ENCODE measurements at regions not wholly inside any gene's neighbourhood (a gene's known extent, or its start where the extent isn't known, plus 50 kb on each side); places are given as distances from the start of the nearest gene placed in this dataset.

DNA sequence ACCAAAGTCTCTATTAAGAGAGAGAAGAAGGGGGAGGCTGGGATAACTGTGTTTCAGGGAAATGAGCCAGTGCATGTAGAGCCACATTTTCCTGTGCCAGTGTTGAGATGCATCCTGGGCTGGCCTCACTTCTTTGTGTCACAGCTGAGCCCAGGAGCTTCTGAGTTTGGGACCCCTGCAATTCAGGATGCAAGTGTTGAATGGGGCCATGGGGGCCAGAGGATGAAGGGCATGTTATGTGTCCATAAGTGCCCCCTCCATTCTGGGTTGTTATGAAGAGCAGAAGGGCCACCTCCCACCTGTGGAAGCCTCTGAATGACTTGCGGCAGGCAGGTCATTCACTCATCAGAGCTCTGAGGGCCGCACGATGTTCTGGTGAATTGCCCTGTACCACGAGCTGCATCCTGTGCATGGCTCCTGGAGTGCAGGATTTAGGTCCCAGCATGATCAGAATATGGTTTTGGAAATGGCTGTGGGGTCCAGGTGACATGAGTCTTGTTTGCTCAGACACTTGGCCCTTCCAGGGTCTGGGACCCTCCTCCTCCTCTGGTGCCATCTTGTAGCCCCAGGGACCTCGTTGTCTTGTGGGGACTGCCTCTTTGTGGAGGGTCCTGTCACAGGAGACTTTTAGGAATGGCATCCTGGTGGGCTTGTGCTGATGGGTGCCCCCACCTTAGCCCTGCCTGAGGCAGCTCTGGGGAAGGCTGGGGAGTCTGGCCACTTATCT, 115.4 kb upstream of the PITX1 start:
- TF ChIP-seq, protein P1, sequence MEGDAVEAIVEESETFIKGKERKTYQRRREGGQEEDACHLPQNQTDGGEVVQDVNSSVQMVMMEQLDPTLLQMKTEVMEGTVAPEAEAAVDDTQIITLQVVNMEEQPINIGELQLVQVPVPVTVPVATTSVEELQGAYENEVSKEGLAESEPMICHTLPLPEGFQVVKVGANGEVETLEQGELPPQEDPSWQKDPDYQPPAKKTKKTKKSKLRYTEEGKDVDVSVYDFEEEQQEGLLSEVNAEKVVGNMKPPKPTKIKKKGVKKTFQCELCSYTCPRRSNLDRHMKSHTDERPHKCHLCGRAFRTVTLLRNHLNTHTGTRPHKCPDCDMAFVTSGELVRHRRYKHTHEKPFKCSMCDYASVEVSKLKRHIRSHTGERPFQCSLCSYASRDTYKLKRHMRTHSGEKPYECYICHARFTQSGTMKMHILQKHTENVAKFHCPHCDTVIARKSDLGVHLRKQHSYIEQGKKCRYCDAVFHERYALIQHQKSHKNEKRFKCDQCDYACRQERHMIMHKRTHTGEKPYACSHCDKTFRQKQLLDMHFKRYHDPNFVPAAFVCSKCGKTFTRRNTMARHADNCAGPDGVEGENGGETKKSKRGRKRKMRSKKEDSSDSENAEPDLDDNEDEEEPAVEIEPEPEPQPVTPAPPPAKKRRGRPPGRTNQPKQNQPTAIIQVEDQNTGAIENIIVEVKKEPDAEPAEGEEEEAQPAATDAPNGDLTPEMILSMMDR (IDR thresholded peaks at IDR 0.05; ENCODE audit: low read depth, low read length, poor library complexity, severe bottlenecking): no peak
- no peak for TF ChIP-seq EZH2phosphoT487 (IDR thresholded peaks at IDR 0.05; ENCODE audit: borderline replicate concordance, low read length)
